ENCODE measurements at regions not wholly inside any gene's neighbourhood (a gene's known extent, or its start where the extent isn't known, plus 50 kb on each side); places are given as distances from the start of the nearest gene placed in this dataset.

- no peaks in the 10 kb centered on the region for H3K4me1 ChIP-seq
- H3K27ac ChIP-seq (replicated peaks in 1 of 4) = no peak overlapping the region
- TF ChIP-seq POLR2A (IDR thresholded peaks at IDR 0.05; ENCODE audit: low read depth) (no peak), POLR2AphosphoS5 (IDR thresholded peaks at IDR 0.05) (no peak), CTCF (IDR thresholded peaks at IDR 0.05) (no peak), EP300 (IDR thresholded peaks at IDR 0.05) (no peak)
- no peak overlapping the region for H3K4me3 ChIP-seq
- 100% methylated on average over 1 of the region's 1 CpG for WGBS
- intact Hi-C loops (cut with DNase I) = no loop called here
- no peak for DNase-seq (ENCODE audit: extremely low spot score)
- H3K27me3 ChIP-seq = no peaks in the 10 kb centered on the region
- no peaks in the 10 kb centered on the region for H3K36me3 ChIP-seq
- H3K9me3 ChIP-seq = no peaks in the 10 kb centered on the region
These were observed 368.4 kb downstream of the TXNL1 start for GRCh38 chr18:56269958-56270357.

GRCh38 chr18:56268952-56269351 lies 369.4 kb downstream of the TXNL1 start:
- Histone ChIP-seq H3K4me1 (no peaks in the 10 kb centered on the region), H3K36me3 (no peaks in the 10 kb centered on the region), H3K27me3 (no peaks in the 10 kb centered on the region), H3K4me3 (no peak overlapping the region), H3K27ac (replicated peaks in 1 of 4) (no peak overlapping the region), H3K9me3 (no peaks in the 10 kb centered on the region)
- TF ChIP-seq EP300 (IDR thresholded peaks at IDR 0.05) (no peak), POLR2AphosphoS5 (IDR thresholded peaks at IDR 0.05) (no peak), CTCF (IDR thresholded peaks at IDR 0.05) (no peak)
- intact Hi-C loops (cut with DNase I) = no loop called here
- 87% methylated on average over 1 of the region's 1 CpG for WGBS
- DNase-seq (ENCODE audit: extremely low spot score) = no peak

- Histone ChIP-seq H3K4me1 (no peaks in the 10 kb centered on the region), H3K36me3 (no peaks in the 10 kb centered on the region), H3K9me3 (no peaks in the 10 kb centered on the region), H3K4me3 (no peak overlapping the region), H3K27ac (replicated peaks in 1 of 4) (no peak overlapping the region), H3K27me3 (no peaks in the 10 kb centered on the region)
- WGBS = 91% methylated on average over 6 of the region's 7 CpGs
- no peak for DNase-seq (ENCODE audit: extremely low spot score)
- intact Hi-C loops (cut with DNase I) = no loop called here
- TF ChIP-seq EP300 (IDR thresholded peaks at IDR 0.05) (no peak), CTCF (IDR thresholded peaks at IDR 0.05) (no peak), POLR2AphosphoS5 (IDR thresholded peaks at IDR 0.05) (no peak), POLR2A (IDR thresholded peaks at IDR 0.05; ENCODE audit: low read depth) (no peak)
These were observed 371.1 kb downstream of the TXNL1 start for GRCh38 chr18:56267334-56267733.

- WGBS = 88% methylated on average over 3 of the region's 3 CpGs
- Histone ChIP-seq H3K9me3 (no peaks in the 10 kb centered on the region), H3K27ac (replicated peaks in 1 of 4) (no peak overlapping the region), H3K36me3 (no peaks in the 10 kb centered on the region), H3K4me3 (no peak overlapping the region), H3K27me3 (no peaks in the 10 kb centered on the region), H3K4me1 (peaks cover 0 to 10% (median 5%) of the 10 kb centered on the region in 4 donors)
- no peak for DNase-seq (ENCODE audit: extremely low spot score)
- TF ChIP-seq POLR2A (IDR thresholded peaks at IDR 0.05; ENCODE audit: low read depth) (no peak), POLR2AphosphoS5 (IDR thresholded peaks at IDR 0.05) (no peak), CTCF (IDR thresholded peaks at IDR 0.05) (no peak), EP300 (IDR thresholded peaks at IDR 0.05) (no peak)
- intact Hi-C loops (cut with DNase I) = no loop called here
These were observed 380.2 kb downstream of the TXNL1 start for GRCh38 chr18:56258178-56258577.

GRCh38 chr18:56257205-56257604 lies 381.2 kb downstream of the TXNL1 start:
- Histone ChIP-seq H3K36me3 (no peaks in the 10 kb centered on the region), H3K9me3 (no peaks in the 10 kb centered on the region), H3K27me3 (no peaks in the 10 kb centered on the region), H3K4me1 (peaks cover 0 to 10% (median 5%) of the 10 kb centered on the region in 4 donors), H3K27ac (replicated peaks in 1 of 4) (no peak overlapping the region), H3K4me3 (no peak overlapping the region)
- intact Hi-C loops (cut with DNase I) = no loop called here
- DNase-seq (ENCODE audit: extremely low spot score) = no peak
- WGBS = 54% methylated on average over 4 of the region's 4 CpGs
- no peak for TF ChIP-seq POLR2AphosphoS5 (IDR thresholded peaks at IDR 0.05)
- TF ChIP-seq EP300 (IDR thresholded peaks at IDR 0.05) = no peak
- TF ChIP-seq POLR2A (IDR thresholded peaks at IDR 0.05; ENCODE audit: low read depth) = no peak
- TF ChIP-seq CTCF (IDR thresholded peaks at IDR 0.05) = no peak
